HG02852 (cell line): ENCODE measurements at regions not wholly inside any gene's neighbourhood (a gene's known extent, or its start where the extent isn't known, plus 50 kb on each side); places are given as distances from the start of the nearest gene placed in this dataset.
"Not testable (repeated sequence)": the region's sequence is repeated elsewhere in the genome, so short reads cannot be mapped to it uniquely, and the experiment has no call there.

Experiments
- ATAC-seq: cut with Tn5 transposase; IDR thresholded peaks from one replicate; pipeline ENCODE4 v1.9.1; 2021; ENCODE audit warnings: mild to moderate bottlenecking, moderate library complexity; ENCODE audit not compliant: unreplicated experiment

DNA sequence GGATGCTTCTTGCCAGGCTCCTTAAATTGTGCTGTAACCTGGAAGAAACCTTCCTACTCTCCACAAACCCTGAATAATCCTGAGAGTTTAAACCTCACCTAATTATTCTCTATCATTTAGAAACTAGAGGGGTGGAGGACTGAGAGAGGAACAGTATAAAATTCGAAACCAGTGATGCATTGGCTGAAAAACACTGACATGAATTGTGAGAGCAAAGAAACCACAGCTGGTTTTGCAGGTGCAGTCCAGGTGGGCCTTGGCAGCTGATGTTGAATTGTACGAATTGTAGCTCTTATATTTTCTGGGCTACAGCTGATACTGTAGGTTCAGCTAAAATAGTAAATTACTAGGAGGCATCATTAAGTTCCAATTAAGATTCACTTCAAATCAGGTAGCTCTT, 227.0 kb upstream of the SLITRK5 start:
- ATAC-seq, result no peak

DNA sequence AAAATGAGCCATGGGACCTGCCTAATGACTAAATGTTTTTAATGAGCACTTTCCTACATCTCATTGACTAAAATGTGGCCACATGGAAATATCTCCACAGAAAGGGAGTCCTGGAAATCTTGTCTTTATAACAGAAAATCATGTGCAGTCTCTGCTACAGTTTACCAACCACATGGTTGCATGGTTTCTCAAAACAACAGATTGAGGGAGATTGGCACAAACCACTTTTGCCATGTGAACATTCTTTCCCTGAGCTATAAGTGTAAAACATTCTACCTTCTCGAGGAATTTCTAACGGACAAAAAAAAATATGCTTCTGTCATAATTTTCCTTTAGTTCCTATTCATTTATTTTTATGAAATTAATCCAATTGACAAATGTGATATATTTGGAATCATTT, 218.9 kb upstream of the SLITRK5 start:
- no peak for ATAC-seq

DNA sequence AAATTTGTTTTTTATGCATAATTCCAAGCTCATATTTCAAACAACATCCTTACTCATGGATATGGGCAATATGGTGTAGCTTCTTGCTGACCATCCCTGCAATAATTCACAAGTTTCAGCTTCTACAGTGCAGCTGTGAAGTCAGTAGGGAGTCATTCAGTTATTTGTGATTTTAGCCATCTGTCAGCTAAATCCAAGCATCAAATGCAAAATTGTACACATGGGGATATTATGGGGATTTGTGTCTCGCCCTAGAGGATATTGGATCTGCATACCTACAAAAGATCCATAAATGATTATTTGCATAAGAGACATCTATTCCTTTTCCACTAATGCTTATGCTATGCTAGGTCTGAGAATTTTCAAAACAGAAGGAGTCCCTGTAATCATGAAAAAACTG, 217.9 kb upstream of the SLITRK5 start:
- no peak for ATAC-seq

DNA sequence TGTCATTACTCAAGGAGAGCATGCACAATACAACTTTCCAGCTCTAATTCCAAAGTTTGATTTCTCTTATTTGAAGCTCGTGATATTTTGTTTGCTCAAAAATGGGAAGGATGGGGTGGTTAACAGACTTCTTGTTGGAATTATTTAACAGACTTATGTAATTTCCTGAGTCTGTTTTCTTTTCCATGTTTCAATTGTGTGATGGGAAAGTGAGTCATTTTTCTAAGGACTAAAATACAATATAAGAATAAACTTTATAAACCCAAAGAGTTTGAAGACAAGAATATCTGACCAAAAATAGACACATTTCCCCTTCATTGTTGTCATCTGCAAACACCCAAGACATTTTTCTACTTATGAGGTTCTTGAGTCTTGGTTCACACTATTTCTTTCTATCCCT, 211.8 kb upstream of the SLITRK5 start:
- ATAC-seq, result no peak

DNA sequence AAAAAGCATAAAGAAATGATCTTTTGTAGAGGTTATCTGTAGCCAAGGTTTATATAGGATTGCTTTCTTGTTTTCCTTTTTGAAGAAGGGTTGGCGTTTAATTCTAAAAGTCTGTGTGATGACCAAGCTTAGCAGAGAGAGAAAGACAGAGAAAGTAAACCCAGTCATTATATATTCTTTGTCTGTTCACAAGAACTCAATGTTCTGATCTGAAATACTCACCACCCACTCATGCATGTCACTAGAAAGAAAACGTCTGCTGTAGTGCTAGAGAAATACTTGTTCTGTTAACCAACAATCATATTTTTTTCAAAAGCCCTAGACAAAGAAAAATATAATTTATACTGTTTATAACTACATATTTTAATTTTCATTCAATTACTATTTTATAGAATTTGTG, 173.7 kb upstream of the SLITRK5 start:
- no peak for ATAC-seq

DNA sequence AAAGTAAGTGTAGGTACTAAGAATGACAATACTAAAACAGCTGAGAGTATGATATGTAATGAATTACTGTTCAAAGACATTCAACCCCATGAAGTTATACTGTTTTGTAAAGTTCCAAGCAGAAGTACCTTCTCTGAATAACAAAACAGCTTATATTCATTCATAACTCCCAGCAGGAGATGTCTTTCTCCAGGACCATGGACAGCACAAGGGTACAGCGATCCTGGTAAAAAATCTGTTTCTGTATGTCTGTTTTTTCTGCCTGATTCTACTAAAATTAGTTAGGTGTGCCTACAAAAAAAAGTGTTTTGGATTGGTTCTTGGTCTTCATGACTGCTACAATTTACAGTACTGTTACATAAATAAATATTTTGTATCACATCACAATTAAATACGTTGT, 172.5 kb upstream of the SLITRK5 start:
- ATAC-seq, result no peak

DNA sequence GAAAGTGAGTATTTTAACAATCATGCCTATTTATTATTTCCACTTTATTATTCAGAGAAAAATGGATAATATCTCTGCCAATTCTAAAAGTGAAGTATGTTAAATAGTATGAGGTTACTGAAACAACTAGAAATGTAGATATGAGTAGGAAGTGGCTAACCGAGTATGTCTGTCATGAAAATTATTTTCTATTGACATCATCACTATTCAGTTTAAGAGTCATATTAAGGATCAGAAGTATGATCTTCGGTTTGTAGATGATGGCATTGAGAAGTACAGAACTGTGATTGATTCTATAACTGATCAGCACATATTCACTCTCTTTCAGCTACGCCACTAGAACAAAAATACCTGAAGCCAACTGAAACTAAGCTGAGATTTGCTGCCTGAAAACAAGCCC, 146.4 kb upstream of the SLITRK5 start:
- no peak for ATAC-seq

DNA sequence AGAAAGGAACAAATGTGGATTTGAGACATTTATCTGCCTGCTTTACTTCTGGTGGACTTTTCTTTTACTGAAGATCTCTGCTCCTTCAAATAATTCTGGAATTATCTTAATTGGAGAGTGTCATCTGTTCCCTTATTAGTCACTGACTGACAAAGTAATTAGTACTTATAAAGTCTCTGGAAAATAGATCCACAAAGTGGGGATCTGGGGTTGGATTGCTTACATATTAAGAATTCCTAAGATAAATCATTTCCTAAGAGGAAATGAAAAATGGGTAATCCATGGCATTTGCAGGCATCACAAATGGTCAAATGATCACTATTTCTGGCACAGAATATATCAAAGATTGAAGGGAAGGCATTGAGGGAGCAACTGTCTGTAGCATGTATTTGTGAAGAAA, 137.4 kb upstream of the SLITRK5 start:
- no peak for ATAC-seq

DNA sequence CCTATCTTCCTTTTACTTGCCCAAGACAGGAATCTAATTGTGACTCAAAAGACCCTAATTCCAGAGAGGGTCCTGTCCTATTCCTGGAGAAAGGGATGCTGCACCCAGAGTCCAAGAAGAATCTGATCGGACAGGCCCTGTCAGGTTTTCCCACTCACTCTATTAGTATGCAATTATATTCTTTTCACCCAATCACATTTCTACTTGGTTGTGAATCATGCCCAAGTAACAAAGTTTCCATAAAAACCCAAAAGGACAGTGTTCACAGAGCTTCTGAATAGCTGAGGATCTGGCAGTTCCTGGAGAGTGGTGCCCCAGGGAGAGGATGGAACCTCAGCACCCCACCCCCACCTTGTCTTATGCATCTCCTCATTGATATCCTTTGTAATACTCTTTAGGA, 135.3 kb upstream of the SLITRK5 start:
- ATAC-seq, result no peak

DNA sequence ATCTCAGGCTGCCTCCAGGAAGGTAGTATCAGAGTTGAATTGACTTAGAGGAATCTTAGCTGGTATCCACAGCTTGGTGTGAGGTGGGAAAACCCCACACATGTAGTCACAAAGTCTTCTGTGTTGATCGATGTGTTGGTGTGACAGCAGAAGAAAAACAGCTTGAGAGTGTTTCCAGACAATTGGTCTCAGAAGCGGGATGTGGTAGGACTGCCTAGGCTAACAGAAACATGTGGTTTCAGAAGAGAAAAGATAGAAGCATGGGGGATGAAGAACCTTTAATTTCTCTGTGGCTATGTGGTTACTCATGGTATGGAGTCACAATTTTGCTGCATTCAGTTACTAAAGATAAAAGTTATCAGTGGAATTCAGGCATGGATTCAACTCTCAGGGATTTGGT, 134.7 kb upstream of the SLITRK5 start:
- ATAC-seq, result peak; percentile 51

DNA sequence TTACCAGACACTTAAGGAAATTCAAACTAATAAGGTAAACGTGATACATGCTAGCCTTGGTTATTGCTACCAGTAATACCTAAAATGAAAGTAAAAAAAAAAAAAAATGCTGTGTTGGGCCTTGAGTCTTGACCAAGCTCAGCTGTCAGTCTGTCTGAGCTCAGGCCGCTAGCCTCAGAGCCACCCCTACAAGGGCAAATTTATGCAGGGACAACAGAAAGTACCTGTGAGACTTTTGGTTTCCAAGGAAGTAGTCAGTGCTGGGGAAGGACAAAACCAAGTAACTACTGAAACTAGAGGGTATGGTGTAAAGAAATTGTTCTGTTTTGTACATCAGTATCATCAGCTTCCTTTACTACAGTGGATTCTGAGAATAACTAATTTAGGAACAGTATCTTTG, 134.3 kb upstream of the SLITRK5 start:
- peak; percentile 82 for ATAC-seq

DNA sequence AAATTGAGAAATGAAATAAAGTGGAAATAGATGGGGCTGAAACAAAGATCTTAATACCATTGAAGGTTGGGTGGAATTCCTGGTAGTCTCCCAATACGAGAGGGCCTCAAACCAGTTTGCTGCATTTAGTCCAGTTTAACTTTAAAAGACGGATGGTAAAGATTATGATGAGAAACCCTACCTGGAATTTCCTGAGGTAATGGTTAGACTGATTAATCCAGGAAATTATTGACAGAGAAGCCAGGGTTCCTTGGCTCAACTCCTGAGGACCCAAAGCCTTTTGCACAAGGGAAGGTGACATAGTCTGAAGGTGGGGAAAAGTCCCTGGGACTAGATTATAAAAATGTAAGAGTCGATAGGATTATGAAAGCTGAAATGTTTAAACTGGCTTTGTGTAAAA, 133.2 kb upstream of the SLITRK5 start:
- no peak for ATAC-seq

DNA sequence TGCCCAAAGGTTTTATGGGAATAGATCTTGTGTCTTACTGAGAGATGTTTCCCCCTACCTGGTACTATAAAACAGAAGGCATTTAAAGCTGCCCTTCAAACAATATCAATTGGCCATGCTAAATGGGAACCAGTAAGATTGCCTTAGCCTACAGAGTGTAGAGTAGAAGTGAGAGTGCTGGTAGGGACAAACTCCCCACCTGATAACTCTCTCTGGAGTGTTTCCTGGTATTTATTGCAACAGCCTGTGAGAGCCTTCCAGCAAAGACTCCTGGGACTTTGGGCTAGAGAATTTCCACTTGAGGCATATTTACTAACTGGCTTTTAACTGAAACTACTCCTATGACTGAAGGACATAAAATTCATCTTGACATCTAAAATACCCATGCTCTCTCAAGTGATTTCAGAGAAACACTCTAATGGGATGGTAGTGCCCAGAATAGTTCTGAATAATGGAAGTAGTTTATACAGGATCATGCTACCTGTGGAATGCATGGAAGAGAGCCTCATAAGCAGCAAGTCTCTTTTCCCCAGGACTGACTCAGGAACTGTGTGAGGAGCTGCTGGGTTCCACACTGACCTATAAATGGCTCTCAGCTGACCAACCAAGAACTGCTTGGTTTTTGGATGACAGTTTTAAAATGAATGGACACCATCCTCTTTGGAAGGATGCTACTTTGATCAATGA, 132.7 kb upstream of the SLITRK5 start:
- ATAC-seq, result no peak

DNA sequence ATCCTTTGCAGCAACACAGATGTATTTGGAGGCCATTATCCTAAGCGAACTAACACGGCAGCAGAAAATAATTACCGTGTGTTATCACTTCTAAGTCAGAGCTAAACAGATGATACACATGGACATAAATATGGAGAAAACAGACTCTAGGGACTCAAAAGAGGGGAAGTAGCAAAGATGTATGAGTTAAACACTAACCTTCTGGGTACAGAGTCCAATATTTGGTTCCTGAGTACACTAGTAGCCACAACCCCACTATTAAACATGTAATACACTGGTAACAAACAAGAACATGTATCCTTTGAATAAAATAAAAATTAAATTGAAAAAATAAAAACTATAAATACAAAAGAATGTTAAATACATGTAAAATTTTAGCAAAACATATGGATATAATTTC, 118.0 kb upstream of the SLITRK5 start:
- no peak for ATAC-seq

DNA sequence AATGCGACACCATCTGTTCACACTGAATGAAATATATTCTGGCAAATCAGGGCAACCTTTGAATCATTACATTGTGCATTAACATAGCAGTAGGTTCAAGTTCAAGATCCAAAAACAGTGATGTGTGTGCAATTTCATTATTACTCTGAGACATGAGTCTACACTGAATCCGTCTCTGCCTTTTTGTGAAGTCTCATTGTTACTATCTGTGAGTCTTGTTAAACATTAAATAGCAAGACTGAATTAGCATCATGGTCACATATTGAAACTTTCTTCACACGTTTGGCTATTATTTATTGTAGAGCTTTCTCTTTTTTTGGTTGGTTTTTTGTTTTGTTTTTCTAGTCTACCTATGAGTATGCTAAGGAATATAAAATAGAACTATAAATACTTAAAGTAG, 117.1 kb upstream of the SLITRK5 start:
- ATAC-seq, result no peak

DNA sequence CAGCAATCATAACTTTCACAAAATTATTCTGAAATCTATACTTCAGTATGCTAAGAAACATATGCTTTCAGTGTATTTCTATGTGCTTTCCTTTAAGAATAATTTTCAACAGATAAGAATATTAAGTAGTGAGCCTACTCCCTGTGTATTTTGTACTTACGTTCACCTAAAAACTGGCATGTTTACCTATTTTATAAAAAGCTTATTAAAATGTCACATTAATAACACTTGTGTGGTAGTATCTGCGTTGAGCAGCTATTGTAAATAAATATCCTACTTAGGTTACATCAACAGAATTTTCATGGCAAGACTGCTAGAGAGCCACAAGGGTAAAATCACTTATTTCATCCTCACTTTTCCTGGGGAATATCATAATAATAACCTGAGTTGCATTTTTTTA, 113.4 kb upstream of the SLITRK5 start:
- no peak for ATAC-seq

DNA sequence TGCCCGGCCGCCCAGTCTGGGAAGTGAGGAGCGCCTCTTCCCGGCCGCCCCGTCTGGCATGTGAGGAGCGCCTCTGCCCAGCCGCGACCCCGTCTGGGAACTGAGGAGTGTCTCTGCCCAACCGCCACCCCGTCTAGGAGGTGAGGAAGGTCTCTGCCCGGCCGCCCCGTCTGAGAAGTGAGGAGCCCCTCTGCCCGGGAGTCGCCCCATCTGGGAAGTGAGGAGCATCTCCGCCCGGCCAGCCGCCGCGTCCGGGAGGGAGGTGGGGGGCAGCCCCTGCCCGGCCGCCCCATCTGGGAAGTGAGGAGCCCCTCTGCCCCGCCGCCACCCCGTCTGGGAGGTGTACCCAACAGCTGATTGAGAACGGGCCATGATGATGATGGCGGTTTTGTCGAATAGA, 109.6 kb upstream of the SLITRK5 start:
- not testable (repeated sequence) for ATAC-seq

DNA sequence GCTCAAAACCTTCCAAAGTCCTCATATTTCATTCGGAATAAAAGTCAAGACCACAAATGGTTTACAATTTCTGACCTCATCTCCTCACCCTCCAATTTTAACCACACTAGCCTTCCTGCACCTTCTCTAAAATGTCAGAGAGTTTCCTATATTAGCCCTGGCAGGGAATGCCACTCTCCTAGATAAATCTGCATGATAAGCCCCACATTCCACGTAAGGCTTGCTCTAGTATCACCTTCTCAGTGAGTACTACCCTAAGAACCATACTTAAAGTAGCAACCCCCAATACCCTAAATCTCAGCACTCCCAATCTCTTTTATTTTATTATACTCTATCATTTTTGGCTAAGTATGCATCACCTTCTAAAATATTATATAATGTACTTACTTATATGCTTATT, 100.5 kb upstream of the SLITRK5 start:
- no peak for ATAC-seq

DNA sequence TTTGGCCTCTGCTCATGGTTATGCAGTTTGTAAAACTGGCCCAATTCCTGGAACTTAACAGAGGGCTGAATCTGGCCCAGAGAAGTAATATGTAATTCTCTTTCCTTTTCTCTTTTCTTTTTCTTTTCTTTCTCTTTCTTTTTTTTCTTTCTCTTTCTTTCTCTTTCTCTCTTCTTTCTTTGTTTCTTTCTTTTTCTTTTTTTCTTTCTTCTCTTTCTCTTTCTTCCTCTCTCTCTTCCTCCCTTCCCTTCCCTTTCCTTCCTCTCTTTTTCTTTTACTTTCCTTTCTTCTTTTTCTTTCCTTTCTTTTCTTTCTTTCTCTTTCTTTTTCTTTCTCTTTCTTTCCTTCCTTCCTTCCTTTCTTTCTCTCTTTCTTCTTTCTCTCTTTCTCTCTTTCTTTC, 88.8 kb upstream of the SLITRK5 start:
- no peak for ATAC-seq

DNA sequence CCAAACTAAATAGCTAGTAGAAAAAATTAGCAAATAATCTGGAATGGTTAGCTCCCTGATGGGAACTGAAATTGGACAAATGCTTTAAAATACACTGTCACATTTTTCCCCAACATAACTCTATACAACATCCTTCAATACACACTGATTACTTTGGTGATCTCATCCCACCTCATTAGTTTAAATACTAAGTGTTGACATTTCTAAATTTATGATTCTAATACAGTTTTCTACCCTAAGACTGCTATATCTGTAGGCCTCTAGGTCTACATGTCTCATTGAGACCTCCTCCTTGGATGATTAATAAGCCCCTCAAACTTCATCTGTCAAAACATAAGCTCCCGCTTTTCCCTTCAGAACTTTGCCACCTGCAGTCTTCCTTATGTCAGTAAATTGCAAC, 80.7 kb upstream of the SLITRK5 start:
- ATAC-seq, result no peak

DNA sequence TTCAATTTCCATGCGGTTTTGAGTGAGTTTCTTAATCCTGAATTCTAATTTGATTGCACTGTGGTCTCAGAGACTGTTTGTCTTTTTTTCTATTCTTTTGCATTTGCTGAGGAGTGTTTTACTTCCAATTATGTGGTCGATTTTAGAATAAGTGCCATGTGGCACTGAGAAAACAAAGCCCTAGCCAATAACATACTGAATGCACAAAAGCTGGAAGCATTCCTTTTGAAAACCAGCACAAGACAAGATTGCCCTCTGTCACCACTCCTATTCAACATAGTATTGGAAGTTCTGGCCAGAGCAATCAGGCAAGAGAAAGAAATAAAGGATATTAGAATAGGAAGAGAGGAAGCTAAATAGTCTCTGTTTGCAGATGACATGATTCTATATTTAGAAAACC, 66.7 kb upstream of the SLITRK5 start:
- not testable (repeated sequence) for ATAC-seq

DNA sequence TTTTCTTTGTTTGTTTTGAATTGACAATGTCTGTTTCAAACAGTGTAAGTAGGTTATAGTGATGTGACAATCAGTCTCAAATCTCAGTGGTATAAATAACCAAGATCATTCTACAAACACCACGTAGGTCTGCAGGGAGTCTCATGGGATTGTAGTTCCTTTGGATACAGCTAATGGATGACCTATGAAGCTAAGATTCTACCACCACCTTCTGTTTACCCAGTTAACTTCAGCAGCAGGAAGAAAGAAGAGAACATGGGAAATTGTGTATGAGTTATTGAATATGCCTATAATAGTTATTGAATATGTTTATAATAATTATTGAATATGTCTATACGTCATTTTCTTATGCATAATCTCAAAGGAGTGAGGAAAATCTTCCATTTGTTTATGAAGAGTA, 63.9 kb upstream of the SLITRK5 start:
- no peak for ATAC-seq

DNA sequence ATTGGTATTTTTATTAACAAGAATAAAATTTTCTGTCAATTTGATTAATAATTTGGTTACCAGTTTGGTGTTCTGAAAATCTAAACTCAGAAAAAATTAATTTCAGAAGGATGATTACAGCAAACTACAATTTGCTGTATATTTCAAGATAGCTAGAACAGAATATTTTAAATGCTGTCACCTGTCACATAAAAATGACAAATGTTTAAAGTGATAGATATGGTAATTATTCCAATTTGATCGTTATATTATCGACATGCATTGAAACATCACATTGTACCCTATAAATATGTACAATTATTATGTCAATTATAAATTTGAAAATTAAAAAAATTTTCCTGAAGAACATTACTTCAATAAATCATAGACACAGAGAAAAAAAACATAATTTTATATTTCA, 56.9 kb upstream of the SLITRK5 start:
- ATAC-seq, result no peak
